Right renal cortex interstitium (tissue), 3 donors: ENCODE measurements at regions not wholly inside any gene's neighbourhood (a gene's known extent, or its start where the extent isn't known, plus 50 kb on each side); places are given as distances from the start of the nearest gene placed in this dataset.

Experiments used
- DNase-seq, 3 donors: peaks; one replicate each; pipeline ENCODE4 v3.0.0-alpha.2; 2013; ENCODE audit warnings: low read depth in 3 of 3, low spot score in 2 of 3

GRCh38 chr1:163712321-163712720, 390.6 kb downstream of the NUF2 start:
- DNase-seq = no peak

- no peak for DNase-seq
These were observed 398.5 kb downstream of the NUF2 start for GRCh38 chr1:163720294-163720693.

GRCh38 chr1:163725551-163725950, 403.8 kb downstream of the NUF2 start:
- no peak for DNase-seq

GRCh38 chr1:163730411-163730821, 408.7 kb downstream of the NUF2 start:
- DNase-seq = peak; percentile 40 to 48 (median 45)

- DNase-seq = no peak
These were observed 415.5 kb downstream of the NUF2 start for GRCh38 chr1:163737261-163737660.

GRCh38 chr1:163744301-163744887, 422.6 kb downstream of the NUF2 start:
- DNase-seq = no peak

GRCh38 chr1:163745204-163745603, 423.4 kb downstream of the NUF2 start:
- DNase-seq = no peak

GRCh38 chr1:163747261-163747660, 425.5 kb downstream of the NUF2 start:
- no peak for DNase-seq

GRCh38 chr1:163747855-163748254, 426.1 kb downstream of the NUF2 start:
- DNase-seq = no peak

GRCh38 chr1:163758977-163759670, 437.4 kb downstream of the NUF2 start:
- no peak for DNase-seq

- DNase-seq = no peak
These were observed 440.1 kb downstream of the NUF2 start for GRCh38 chr1:163761898-163762297.

GRCh38 chr1:163766257-163766918, 444.6 kb downstream of the NUF2 start:
- DNase-seq = peak in 1 of 3 donors; percentile 51

GRCh38 chr1:163768576-163768975, 446.8 kb downstream of the NUF2 start:
- DNase-seq = no peak

GRCh38 chr1:163770265-163770664, 448.5 kb downstream of the NUF2 start:
- DNase-seq = peak in 2 of 3 donors; percentile 41 to 57

GRCh38 chr1:163771637-163772036, 449.9 kb downstream of the NUF2 start:
- no peak for DNase-seq

- no peak for DNase-seq
These were observed 450.5 kb downstream of the NUF2 start for GRCh38 chr1:163772246-163772645.

GRCh38 chr1:163773396-163773795, 451.6 kb downstream of the NUF2 start:
- no peak for DNase-seq

GRCh38 chr1:163774401-163774945, 452.7 kb downstream of the NUF2 start:
- DNase-seq = no peak

GRCh38 chr1:163774978-163775620, 453.3 kb downstream of the NUF2 start:
- DNase-seq = peak in 1 of 3 donors; percentile 57

- DNase-seq = no peak
These were observed 455.5 kb downstream of the NUF2 start for GRCh38 chr1:163777205-163777604.

GRCh38 chr1:163781146-163781545, 459.4 kb downstream of the NUF2 start:
- DNase-seq = no peak
